HCT116 (cell line): ENCODE measurements at regions not wholly inside any gene's neighbourhood (a gene's known extent, or its start where the extent isn't known, plus 50 kb on each side); places are given as distances from the start of the nearest gene placed in this dataset.

Source experiments
- ATAC-seq: fragments of 200-7000 bp; cut with Tn5 transposase; 2 replicates; pipeline ENCODE4 v1.9.1; 2020; ENCODE audit warnings: mild to moderate bottlenecking, moderate library complexity
- BruUV-seq: library from RNA; stranded (reverse); fragments of 400-500 nt; replicated peaks from 2 replicates; lab custom pipeline; 2021; lab: Mats Ljungman, UMichigan
- CTCF ChIA-PET: fragments of 300-600 bp; sonication (Branson Sonifier 250); formaldehyde crosslinking; loops from one replicate; lab custom pipeline; 2021; ENCODE audit warnings: antibody characterized with exemption; lab: Charles Lee
- POLR2A ChIA-PET: fragments of 300-600, 350-600 bp; sonication (Branson Sonifier 250); formaldehyde crosslinking; loops from one replicate; lab custom pipeline; 2021; ENCODE audit warnings: antibody characterized with exemption; lab: Charles Lee
- RAD21 ChIA-PET, 2 experiments: fragments of 300-600 bp; sonication (Branson Sonifier 250); formaldehyde crosslinking; loops; one replicate each; lab custom pipeline; 2023; ENCODE audit warnings: low total read pairs in 2 of 2; ENCODE audit not compliant: uncharacterized antibody in 2 of 2, unreplicated experiment in 2 of 2, low non-redundant PET in 1 of 2; lab: Charles Lee
- DNase-seq: peaks from one replicate; pipeline ENCODE4 v3.0.0-alpha.2; 2010; ENCODE audit warnings: low read depth, low spot score
- H2AFZ ChIP-seq: fragments of 200-600 bp; shearing (Covaris generic), sonication (generic); 2 replicates; pipeline ENCODE4 v1.6.1; 2017; ENCODE audit warnings: low read depth, mixed run types, mixed read lengths, antibody characterized with exemption, low read length; ENCODE audit not compliant: poor library complexity, severe bottlenecking
- H3K27ac ChIP-seq: 2 replicates; pipeline ENCODE4 v1.5.1; 2012; ENCODE audit warnings: low read depth, low read length
- H3K27me3 ChIP-seq: fragments of 200-600 bp; sonication (generic); 2 replicates; pipeline ENCODE4 v1.6.1; 2016; ENCODE audit warnings: mixed run types, low read length, mixed read lengths; ENCODE audit not compliant: insufficient read depth
- H3K36me3 ChIP-seq, 2 experiments: fragments of 200-500 bp in 1 of 2; fragments of 200-600 bp in 1 of 2; sonication (Bioruptor generic) in 1 of 2; sonication (generic) in 1 of 2; 2 replicates each; pipeline versions ENCODE4 v1.5.1 to v1.6.1; 2014 to 2016; ENCODE audit warnings: low read length in 2 of 2, inconsistent platforms in 1 of 2, mixed read lengths in 1 of 2, mixed run types in 1 of 2; ENCODE audit not compliant: insufficient read depth in 2 of 2, control insufficient read depth in 1 of 2
- H3K4me1 ChIP-seq, 2 experiments: fragments of 200-600 bp in 1 of 2; sonication (generic) in 1 of 2; 2 replicates each; pipeline versions ENCODE4 v1.5.1 to v1.6.1; 2012 to 2017; ENCODE audit warnings: low read length in 2 of 2, inconsistent platforms in 1 of 2, mild to moderate bottlenecking in 1 of 2, mixed read lengths in 1 of 2, mixed run types in 1 of 2, moderate library complexity in 1 of 2; ENCODE audit not compliant: insufficient read depth in 2 of 2, control insufficient read depth in 1 of 2
- H3K4me2 ChIP-seq: fragments of 200-600 bp; sonication (generic); 2 replicates; pipeline ENCODE4 v1.6.1; 2017; ENCODE audit warnings: mixed run types, low read length, mixed read lengths
- H3K4me3 ChIP-seq, 2 experiments: fragments of 200-600 bp in 1 of 2; sonication (generic) in 1 of 2; replicated peaks in 1 of 2; 2 replicates each; pipeline ENCODE4 v1.5.1; 2011 to 2016; ENCODE audit warnings: low read length in 2 of 2, control low read depth in 1 of 2, low read depth in 1 of 2, mild to moderate bottlenecking in 1 of 2, mixed read lengths in 1 of 2, mixed run types in 1 of 2
- H3K79me2 ChIP-seq: fragments of 200-600 bp; sonication (generic); 2 replicates; pipeline ENCODE4 v1.6.1; 2017; ENCODE audit warnings: mild to moderate bottlenecking, mixed run types, low read length, moderate library complexity, mixed read lengths; ENCODE audit not compliant: insufficient read depth
- H3K9ac ChIP-seq: fragments of 200-600 bp; sonication (generic); 2 replicates; pipeline ENCODE4 v1.6.1; 2016; ENCODE audit warnings: low read length, mixed read lengths
- H3K9me2 ChIP-seq: fragments of 200-600 bp; sonication (generic), shearing (Covaris generic); 2 replicates; pipeline ENCODE4 v1.6.1; 2017; ENCODE audit warnings: mixed run types, mild to moderate bottlenecking, moderate library complexity; ENCODE audit not compliant: insufficient read depth
- H3K9me3 ChIP-seq, 2 experiments: fragments of 200-500 bp in 1 of 2; fragments of 200-600 bp in 1 of 2; sonication (Bioruptor generic) in 1 of 2; sonication (generic) in 1 of 2; 2 replicates each; pipeline ENCODE4 v1.6.1; 2014 to 2017; ENCODE audit warnings: low read length in 2 of 2, mixed read lengths in 2 of 2, inconsistent platforms in 1 of 2, low read depth in 1 of 2, mild to moderate bottlenecking in 1 of 2, mixed run types in 1 of 2, moderate library complexity in 1 of 2; ENCODE audit not compliant: control insufficient read depth in 1 of 2, insufficient read depth in 1 of 2
- H4K20me1 ChIP-seq: fragments of 200-600 bp; sonication (generic), shearing (Covaris generic); 2 replicates; pipeline ENCODE4 v1.6.1; 2017; ENCODE audit warnings: mixed run types, mild to moderate bottlenecking, moderate library complexity; ENCODE audit not compliant: insufficient read depth
- CBX3 ChIP-seq: IDR thresholded peaks from 2 replicates; pipeline ENCODE4 v1.6.1; 2012; ENCODE audit warnings: low read depth
- CEBPB ChIP-seq: IDR thresholded peaks from 2 replicates; pipeline ENCODE4 v1.6.1; 2012; ENCODE audit warnings: low read depth
- ELF1 ChIP-seq: IDR thresholded peaks from 2 replicates; pipeline ENCODE4 v1.6.1; 2012; ENCODE audit warnings: low read depth, borderline replicate concordance
- EZH2 ChIP-seq: fragments of 200-600 bp; sonication (generic); IDR thresholded peaks from 2 replicates; pipeline ENCODE4 v1.6.1; 2017; ENCODE audit warnings: antibody characterized with exemption, mixed run types
- EZH2phosphoT487 ChIP-seq: fragments of 200-600 bp; IDR thresholded peaks from 2 replicates; pipeline ENCODE4 v1.6.1; 2018; ENCODE audit warnings: antibody characterized with exemption, borderline replicate concordance
- FOSL1 ChIP-seq: IDR thresholded peaks from 2 replicates; pipeline ENCODE4 v1.6.1; 2012; ENCODE audit warnings: low read depth
- MAX ChIP-seq: IDR thresholded peaks from 2 replicates; pipeline ENCODE4 v1.6.1; 2012
- POLR2AphosphoS5 ChIP-seq: IDR thresholded peaks from 2 replicates; pipeline ENCODE4 v1.6.1; 2011; ENCODE audit warnings: mild to moderate bottlenecking, low read depth, low read length, moderate library complexity
- RAD21 ChIP-seq: IDR thresholded peaks from 2 replicates; pipeline ENCODE4 v1.6.1; 2012; ENCODE audit warnings: low read depth, mild to moderate bottlenecking
- SIN3A ChIP-seq: IDR thresholded peaks from 2 replicates; pipeline ENCODE4 v1.6.1; 2012; ENCODE audit warnings: low read depth
- SP1 ChIP-seq: IDR thresholded peaks from 2 replicates; pipeline ENCODE4 v1.6.1; 2012; ENCODE audit warnings: low read depth
- SRF ChIP-seq: IDR thresholded peaks from 2 replicates; pipeline ENCODE4 v1.6.1; 2012; ENCODE audit warnings: low read depth
- TCF7L2 ChIP-seq: IDR thresholded peaks from 2 replicates; pipeline ENCODE4 v1.7.0; 2011; ENCODE audit warnings: borderline replicate concordance, inconsistent platforms; ENCODE audit not compliant: insufficient read depth, insufficient read length; ENCODE audit errors: extremely low read depth
- YY1 ChIP-seq: IDR thresholded peaks from 2 replicates; pipeline ENCODE4 v1.6.1; 2011; ENCODE audit warnings: low read length, low read depth, moderate library complexity, mild to moderate bottlenecking; ENCODE audit not compliant: insufficient replicate concordance; ENCODE audit errors: extremely low read depth
- ZBTB33 ChIP-seq: IDR thresholded peaks from 2 replicates; pipeline ENCODE4 v1.6.1; 2011; ENCODE audit warnings: mild to moderate bottlenecking, low read length, moderate library complexity; ENCODE audit not compliant: insufficient replicate concordance; ENCODE audit errors: extremely low read depth
- ZFX ChIP-seq: fragments of 450-650 bp; IDR thresholded peaks from 2 replicates; pipeline ENCODE4 v1.6.1; 2017
- intact Hi-C: fragments of 100-400 bp; cut with micrococcal nuclease; formaldehyde crosslinking; loops from 2 replicates; pipeline ENCODE4 v1.10.0; 2022

GRCh38 chrX:7606039-7606652 lies 236.8 kb upstream of the VCX start:
- BruUV-seq: no TSS peak
- Histone ChIP-seq H3K9ac (no peak overlapping the region), H3K4me3 (no peak overlapping the region), H3K4me2 (no peak overlapping the region), H3K36me3 (no peaks in the 10 kb centered on the region), H3K9me3 (no peaks in the 10 kb centered on the region), H3K9me2 (no peaks in the 10 kb centered on the region), H4K20me1 (no peaks in the 10 kb centered on the region), H3K79me2 (no peaks in the 10 kb centered on the region), H3K27ac (no peak overlapping the region), H3K4me1 (no peaks in the 10 kb centered on the region), H2AFZ (no peak overlapping the region), H3K27me3 (no peaks in the 10 kb centered on the region)
- ChIA-PET RAD21 (no interaction called here), CTCF (no interaction called here), POLR2A (no interaction called here)
- ATAC-seq: no peak
- intact Hi-C loops: no loop called here
- DNase-seq: no peak
- no peak for TF ChIP-seq MAX
- no peak for TF ChIP-seq SP1
- TF ChIP-seq TCF7L2: no peak
- no peak for TF ChIP-seq SIN3A
- TF ChIP-seq FOSL1: no peak

GRCh38 chrX:7603387-7603786 lies 239.6 kb upstream of the VCX start:
- no peaks in the 10 kb centered on the region for H3K9me3 ChIP-seq
- H3K4me3 ChIP-seq: no peak overlapping the region
- no peaks in the 10 kb centered on the region for H3K36me3 ChIP-seq
- no peaks in the 10 kb centered on the region for H3K79me2 ChIP-seq
- no peaks in the 10 kb centered on the region for H3K27me3 ChIP-seq
- no peak overlapping the region for H3K4me2 ChIP-seq
- ChIA-PET POLR2A (no interaction called here), CTCF (no interaction called here), RAD21 (no interaction called here)
- H3K27ac ChIP-seq: no peak overlapping the region
- no TSS peak for BruUV-seq
- no peak for DNase-seq
- H3K9ac ChIP-seq: no peak overlapping the region
- no peaks in the 10 kb centered on the region for H3K9me2 ChIP-seq
- no peaks in the 10 kb centered on the region for H4K20me1 ChIP-seq
- TF ChIP-seq YY1 (no peak), ZFX (no peak), SRF (no peak), CEBPB (no peak), EZH2 (no peak), ZBTB33 (no peak), RAD21 (no peak), POLR2AphosphoS5 (no peak), EZH2phosphoT487 (no peak), ELF1 (no peak), CBX3 (no peak)
- ATAC-seq: no peak
- H2AFZ ChIP-seq: no peak overlapping the region
- intact Hi-C loops: no loop called here
- H3K4me1 ChIP-seq: no peaks in the 10 kb centered on the region
